ENCODE measurements at regions not wholly inside any gene's neighbourhood (a gene's known extent, or its start where the extent isn't known, plus 50 kb on each side); places are given as distances from the start of the nearest gene placed in this dataset.

DNA sequence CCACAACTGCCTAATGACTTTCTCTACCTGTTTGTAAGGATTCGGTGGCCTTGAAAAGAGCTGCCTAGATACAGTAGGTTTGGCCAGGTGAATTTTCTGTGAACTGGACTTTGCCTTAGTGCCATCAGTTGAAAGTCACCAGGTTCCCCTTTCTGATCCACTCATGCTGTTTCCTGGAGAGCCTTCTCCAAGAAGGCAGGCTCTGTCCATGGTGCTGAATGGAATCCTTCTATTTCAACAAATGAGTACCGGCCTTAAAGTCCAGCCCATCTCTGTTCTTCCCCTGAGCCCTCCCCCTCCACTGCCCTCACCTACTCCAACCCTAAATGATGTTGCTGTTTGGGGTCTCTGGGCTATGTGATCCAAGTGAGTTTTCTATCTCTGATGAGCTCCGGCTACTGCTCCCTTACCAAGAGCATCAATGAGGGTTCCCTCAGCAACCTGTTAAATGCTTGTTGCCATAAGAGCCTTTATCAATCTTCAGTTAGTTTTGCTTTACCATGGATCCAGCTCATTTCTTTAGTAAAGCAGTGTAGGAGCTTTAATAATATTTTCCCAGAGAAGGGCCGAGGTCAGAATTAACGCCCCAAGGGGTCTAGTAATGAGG is 500.4 kb downstream of the PTPRU start:
- no peak for DNase-seq (ENCODE audit: low read depth)

GRCh38 chr1:29732453-29732852 is 496.1 kb downstream of the PTPRU start:
- DNase-seq (ENCODE audit: low read depth) = no peak

DNA sequence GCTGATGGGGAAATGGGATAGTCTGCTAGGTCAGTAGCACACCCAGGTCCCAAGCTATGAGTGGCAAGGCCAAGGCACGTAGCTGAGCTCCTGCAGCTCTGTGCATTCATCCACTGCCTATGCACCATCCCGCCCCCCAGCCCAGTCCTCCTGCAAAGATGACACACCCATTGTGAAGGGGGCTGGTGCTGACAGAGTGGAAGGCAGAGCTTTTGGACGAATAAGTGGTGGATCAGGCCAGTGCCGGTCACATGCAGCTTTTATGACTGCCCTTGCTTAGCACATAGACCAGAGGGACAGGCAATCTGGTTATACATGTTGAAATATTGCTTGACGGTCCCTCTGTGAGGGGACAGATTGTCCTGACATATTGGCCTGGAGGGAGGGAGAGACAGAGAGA is 494.3 kb downstream of the PTPRU start:
- DNase-seq (ENCODE audit: low read depth) = no peak

- no peak for DNase-seq (ENCODE audit: low read depth)
These were observed 493.0 kb downstream of the PTPRU start for GRCh38 chr1:29729281-29729680.

DNA sequence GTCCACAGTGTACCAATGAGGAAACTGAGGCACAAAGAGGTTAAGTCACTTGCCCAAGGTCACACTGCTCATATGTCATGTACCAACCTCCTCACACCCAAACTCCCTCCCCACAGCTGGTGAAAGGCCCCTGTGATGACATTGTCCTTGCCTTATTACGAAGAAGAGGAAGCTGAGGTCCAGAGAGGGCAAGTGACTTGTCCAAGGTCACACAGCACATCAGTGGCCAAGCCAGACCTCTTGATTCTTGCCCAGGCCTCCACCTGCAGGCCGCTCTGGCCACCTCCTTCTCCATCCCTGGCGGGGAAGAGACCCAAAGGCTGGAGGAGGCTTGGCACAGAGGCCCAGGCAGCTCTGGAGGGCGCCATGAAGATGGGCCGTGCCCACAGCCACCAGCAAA is 492.4 kb downstream of the PTPRU start:
- no peak for DNase-seq (ENCODE audit: low read depth)

DNA sequence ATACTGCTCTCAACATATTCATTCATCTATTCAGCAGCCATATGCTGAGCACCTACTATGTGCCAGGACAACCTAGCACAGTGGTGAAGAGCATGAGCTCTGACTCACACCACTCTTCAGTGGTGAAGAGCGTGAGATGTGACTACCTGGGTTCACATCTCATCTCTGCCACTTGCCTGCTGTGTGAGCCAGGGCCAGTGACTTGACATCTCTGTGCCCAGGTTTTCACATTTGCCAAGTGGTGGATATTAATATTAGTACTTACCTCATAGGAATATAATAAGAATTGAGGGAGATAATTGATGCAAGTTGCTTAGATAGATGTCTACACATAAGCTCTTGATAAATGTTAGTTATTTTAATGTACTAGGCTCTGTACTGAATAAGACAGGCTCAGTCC is 488.9 kb downstream of the PTPRU start:
- no peak for DNase-seq (ENCODE audit: low read depth)

DNA sequence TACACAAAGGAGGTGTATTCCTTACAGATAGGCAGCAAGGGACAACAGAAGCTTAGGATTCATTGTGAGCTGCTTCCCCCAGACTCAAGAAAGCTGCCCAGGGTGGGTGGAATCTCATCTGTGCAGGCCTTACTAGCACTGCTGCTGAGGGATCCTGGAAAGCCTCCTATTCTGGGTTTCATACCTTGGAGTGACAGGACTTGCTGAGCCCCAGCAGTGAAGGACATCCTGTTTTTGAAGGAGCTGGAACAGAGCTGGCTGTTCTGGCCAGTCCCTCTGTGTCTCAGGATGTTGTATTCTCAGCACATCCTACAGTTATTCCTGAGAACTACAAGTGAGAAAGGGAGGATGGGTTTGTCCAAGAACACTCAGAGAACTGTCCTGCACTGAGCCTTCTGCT is 486.3 kb downstream of the PTPRU start:
- DNase-seq (ENCODE audit: low read depth) = no peak

- DNase-seq (ENCODE audit: low read depth) = no peak
These were observed 482.9 kb downstream of the PTPRU start for GRCh38 chr1:29719253-29719652.

- DNase-seq (ENCODE audit: low read depth) = no peak
These were observed 482.5 kb downstream of the PTPRU start for GRCh38 chr1:29718791-29719190.

DNA sequence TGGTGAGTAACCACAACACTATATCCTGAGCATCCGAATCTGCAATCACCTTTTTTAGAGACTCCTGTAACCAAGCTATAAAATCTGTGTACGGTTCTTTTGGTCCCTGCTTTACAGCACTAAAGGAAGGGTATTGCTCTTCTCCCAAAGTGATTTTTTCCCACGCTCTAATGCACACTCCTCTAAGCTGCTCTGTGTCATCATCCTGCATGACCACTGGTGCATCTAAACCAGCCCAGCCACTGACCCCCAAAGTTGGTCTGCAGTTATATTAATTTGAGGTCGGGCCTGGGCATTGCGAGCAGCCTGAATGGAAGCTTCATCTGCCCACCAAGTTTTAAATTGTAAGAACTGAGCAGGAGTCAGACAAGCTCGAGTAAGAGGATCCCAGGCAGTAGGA is 480.0 kb downstream of the PTPRU start:
- DNase-seq (ENCODE audit: low read depth) = no peak

DNA sequence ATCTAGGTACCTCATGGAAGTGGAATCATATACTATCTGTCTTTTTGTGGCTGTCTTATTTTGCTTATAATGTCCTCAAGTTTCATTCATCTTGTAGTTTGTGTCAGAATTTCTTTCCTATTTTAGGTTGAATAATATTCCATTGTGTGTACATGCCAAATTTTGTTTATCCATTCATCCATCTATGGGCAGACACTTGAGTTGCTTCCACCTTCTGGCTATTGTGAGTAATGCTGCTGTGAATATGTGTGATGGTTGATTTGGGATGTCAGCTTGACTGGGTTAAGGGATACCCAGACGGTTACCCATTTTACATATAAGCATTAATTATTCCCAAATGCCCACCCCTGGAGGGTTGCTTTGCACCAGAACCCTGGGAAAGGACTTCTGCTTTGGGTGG is 477.5 kb downstream of the PTPRU start:
- no peak for DNase-seq (ENCODE audit: low read depth)

DNA sequence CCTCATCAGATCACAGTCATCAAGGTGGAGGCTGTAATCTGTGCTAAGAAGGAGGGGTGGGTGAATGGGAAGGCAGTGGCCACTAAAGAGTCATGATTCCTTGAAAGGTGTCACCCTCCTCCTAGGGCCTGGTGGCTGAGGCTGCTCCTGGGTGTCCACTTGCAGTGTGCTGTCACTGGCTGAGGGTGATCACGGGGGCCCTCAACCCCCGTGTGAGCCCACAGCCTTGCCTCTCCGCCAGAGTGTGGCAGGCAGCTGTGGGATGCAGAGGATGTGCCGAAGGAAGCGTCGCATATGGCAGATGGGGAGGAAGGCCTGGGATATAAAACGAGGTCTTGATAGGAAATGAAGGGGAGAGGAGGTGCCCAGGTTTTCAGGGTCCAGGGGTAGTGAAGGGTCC is 476.5 kb downstream of the PTPRU start:
- DNase-seq (ENCODE audit: low read depth) = no peak

DNA sequence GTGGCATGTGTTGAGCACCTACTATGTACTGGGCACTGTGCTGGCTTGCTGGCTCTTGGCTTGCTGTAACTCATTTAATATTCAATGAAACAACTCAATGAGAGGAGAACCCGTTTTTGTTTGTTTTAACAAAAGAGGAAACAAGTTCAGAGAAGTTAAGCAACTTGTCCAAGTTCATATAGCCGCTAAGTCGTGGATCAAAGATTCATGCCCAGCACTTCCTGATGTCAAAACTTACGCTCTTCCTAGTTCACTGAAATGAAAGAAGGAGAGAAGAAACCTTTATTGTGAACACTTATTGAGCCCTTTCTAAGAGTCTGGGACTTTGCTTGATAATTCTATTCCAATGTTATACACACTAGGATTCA is 475.9 kb downstream of the PTPRU start:
- no peak for DNase-seq (ENCODE audit: low read depth)

GRCh38 chr1:29711582-29712283 is 475.4 kb downstream of the PTPRU start:
- no peak for DNase-seq (ENCODE audit: low read depth)

DNA sequence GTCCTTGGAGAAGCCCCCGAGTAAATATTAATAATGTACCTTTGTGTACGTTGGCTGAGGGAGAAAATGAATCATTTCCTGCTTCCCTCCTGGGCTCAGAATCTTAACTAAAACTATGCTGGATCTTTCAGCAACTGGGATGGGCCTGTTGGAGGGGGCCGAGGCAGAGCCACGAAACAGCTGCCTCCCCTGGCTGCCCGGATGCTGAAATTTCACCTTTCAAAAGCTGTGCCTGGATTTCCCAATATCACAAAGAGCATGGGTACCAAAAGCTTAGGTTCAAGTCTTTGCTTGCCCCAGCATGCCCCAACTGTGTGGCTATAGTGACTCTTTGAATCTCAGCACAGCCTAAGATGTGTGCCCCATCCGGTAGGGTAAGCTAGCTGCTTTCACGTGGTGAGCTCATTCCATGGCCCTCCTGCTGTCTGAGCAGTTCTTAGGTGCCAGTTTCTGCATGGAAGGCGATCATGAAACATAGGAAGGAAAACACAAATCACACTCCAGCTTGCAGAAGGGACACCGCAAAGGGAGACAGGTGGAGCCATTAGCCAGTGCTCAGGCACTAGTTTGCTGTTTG is 473.5 kb downstream of the PTPRU start:
- no peak for DNase-seq (ENCODE audit: low read depth)

- peak; percentile 62 for DNase-seq (ENCODE audit: low read depth)
These were observed 472.7 kb downstream of the PTPRU start for GRCh38 chr1:29708796-29709703.

GRCh38 chr1:29708381-29708780 is 472.1 kb downstream of the PTPRU start:
- no peak for DNase-seq (ENCODE audit: low read depth)

- DNase-seq (ENCODE audit: low read depth) = no peak
These were observed 471.5 kb downstream of the PTPRU start for GRCh38 chr1:29707796-29708195.

GRCh38 chr1:29706936-29707335 is 470.6 kb downstream of the PTPRU start:
- DNase-seq (ENCODE audit: low read depth) = no peak

DNA sequence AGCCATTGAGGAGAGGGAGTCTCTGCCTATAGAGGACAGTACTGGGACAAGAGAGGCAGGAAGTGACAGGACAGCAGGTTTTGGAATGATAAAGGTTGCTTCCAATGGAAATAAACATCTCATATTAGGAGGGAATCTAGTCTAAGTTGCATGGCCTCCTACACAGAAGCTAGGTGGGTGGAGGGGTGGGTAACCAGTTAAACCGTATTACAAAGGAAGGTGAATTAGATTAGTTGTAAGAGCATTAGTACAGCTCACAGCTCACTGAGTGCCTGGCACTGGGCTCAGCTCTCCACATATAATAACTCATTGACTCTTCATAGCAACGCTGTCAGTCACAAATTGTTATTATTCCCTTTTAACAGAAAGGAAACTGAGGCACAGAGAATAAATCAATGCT is 468.1 kb downstream of the PTPRU start:
- DNase-seq (ENCODE audit: low read depth) = no peak

DNA sequence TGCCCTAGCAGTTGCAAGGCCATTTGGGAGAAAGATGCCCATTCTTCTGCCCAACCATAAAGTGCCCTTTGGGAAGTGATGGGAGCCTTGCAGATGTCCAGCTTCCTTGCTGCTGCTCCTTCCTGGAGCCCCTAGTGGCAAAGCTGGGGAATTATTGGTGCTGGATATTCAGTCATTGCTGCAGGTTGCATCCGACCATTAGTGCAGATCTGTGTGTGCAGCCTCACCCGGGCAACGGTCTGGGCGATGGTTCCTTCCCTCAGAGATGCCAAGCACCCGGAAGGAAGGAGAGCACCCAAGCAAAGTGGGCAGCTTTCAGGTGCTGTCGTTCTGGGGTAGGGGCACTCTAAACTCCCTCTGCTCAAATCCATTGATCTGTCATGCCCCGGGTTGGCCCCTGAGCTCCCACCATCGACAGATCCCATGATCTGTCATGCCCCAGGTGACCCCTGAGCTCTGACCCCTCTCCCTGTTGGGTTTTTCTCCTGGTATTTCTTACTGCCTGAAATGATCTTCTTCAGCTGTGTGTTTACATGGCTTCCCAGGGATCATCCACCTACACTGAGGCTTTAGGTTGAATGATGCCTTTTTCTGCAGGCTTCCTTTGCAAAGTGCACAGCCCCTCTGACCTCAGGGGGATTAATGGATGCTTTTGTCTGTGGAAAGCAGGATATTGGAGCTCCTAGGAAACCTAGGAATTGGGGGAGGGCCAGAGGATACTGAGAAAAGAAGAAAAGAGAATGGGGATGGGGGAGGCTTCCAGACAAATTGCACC is 467.5 kb downstream of the PTPRU start:
- no peak for DNase-seq (ENCODE audit: low read depth)

GRCh38 chr1:29700491-29700890 is 464.2 kb downstream of the PTPRU start:
- DNase-seq (ENCODE audit: low read depth) = no peak
